ENCODE measurements at regions not wholly inside any gene's neighbourhood (a gene's known extent, or its start where the extent isn't known, plus 50 kb on each side); places are given as distances from the start of the nearest gene placed in this dataset.

DNA sequence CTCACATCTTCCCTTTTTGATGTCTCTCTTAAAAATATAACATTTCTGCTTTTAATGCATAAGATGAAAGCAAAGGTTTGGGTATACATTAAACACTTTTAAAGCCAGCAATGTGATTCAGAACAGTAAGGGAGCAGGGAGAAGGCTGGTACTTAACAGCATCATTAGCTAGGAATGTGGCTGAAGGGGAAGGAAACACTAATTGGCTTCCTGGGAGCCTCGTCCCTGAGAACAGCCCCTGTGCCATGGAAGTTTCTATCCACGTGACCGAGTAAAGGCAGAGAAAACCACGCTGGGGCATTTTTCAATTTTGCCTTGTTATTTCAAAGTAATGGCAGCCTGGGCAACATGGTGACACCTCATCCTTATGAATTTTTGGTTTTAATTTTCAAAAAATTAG lies 109.2 kb upstream of the GPC1 start:
- no peak overlapping the region for H3K9ac ChIP-seq (ENCODE audit: low read depth in 1 of 3, low read length in 3 of 3)
- H3K4me3 ChIP-seq (ENCODE audit: low read length in 3 of 3): no peak overlapping the region
- peaks cover 6 to 18% (median 16%) of the 10 kb centered on the region in 3 donors for H3K4me1 ChIP-seq (ENCODE audit: control insufficient read depth in 3 of 3, insufficient read depth in 3 of 3, low read length in 3 of 3)
- no peaks in the 10 kb centered on the region for H3K9me3 ChIP-seq (ENCODE audit: control insufficient read depth in 3 of 3, low read length in 3 of 3)
- H3K27me3 ChIP-seq (ENCODE audit: control insufficient read depth in 3 of 3, insufficient read depth in 3 of 3, low read length in 3 of 3): peaks cover 0 to 12% (median 0%) of the 10 kb centered on the region in 3 donors
- no peak overlapping the region for H3K27ac ChIP-seq (ENCODE audit: low read depth, low read length)
- no peaks in the 10 kb centered on the region for H3K36me3 ChIP-seq (ENCODE audit: control insufficient read depth in 3 of 3, insufficient read depth in 3 of 3, low read length in 3 of 3)

DNA sequence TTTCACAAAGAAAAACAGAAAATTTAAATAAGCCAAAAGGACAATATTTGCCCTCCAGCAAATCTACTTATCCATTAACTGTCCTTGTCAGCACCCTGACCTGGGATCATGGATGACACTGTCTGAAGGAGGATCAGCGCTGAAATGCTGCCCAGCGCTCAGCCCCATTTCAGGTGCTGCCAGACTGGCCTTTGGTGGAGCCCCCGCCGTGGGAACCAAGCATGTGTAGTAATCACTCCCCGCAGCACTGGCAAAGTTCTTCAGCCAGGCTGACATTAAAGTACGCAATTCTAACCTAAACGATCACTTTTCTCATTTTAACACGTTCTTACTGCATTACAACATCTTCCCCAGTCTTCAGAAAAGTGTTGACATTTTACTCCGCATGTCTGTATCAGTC lies 108.6 kb upstream of the GPC1 start:
- no peaks in the 10 kb centered on the region for H3K9me3 ChIP-seq (ENCODE audit: control insufficient read depth in 3 of 3, low read length in 3 of 3)
- H3K4me1 ChIP-seq (ENCODE audit: control insufficient read depth in 3 of 3, insufficient read depth in 3 of 3, low read length in 3 of 3): peaks cover 6 to 18% (median 16%) of the 10 kb centered on the region in 3 donors
- no peaks in the 10 kb centered on the region for H3K36me3 ChIP-seq (ENCODE audit: control insufficient read depth in 3 of 3, insufficient read depth in 3 of 3, low read length in 3 of 3)
- H3K27me3 ChIP-seq (ENCODE audit: control insufficient read depth in 3 of 3, insufficient read depth in 3 of 3, low read length in 3 of 3): peaks cover 0 to 12% (median 0%) of the 10 kb centered on the region in 3 donors
- no peak overlapping the region for H3K27ac ChIP-seq (ENCODE audit: low read depth, low read length)
- H3K9ac ChIP-seq (ENCODE audit: low read depth in 1 of 3, low read length in 3 of 3): no peak overlapping the region
- H3K4me3 ChIP-seq (ENCODE audit: low read length in 3 of 3): no peak overlapping the region

GRCh38 chr2:240327566-240327965 lies 107.9 kb upstream of the GPC1 start:
- Histone ChIP-seq H3K9me3 (ENCODE audit: control insufficient read depth in 3 of 3, low read length in 3 of 3) (no peaks in the 10 kb centered on the region), H3K4me1 (ENCODE audit: control insufficient read depth in 3 of 3, insufficient read depth in 3 of 3, low read length in 3 of 3) (peaks cover 6 to 16% (median 12%) of the 10 kb centered on the region in 3 donors), H3K36me3 (ENCODE audit: control insufficient read depth in 3 of 3, insufficient read depth in 3 of 3, low read length in 3 of 3) (no peaks in the 10 kb centered on the region), H3K27ac (ENCODE audit: low read depth, low read length) (no peak overlapping the region), H3K4me3 (ENCODE audit: low read length in 3 of 3) (no peak overlapping the region), H3K9ac (ENCODE audit: low read depth in 1 of 3, low read length in 3 of 3) (no peak overlapping the region), H3K27me3 (ENCODE audit: control insufficient read depth in 3 of 3, insufficient read depth in 3 of 3, low read length in 3 of 3) (peaks cover 0 to 12% (median 0%) of the 10 kb centered on the region in 3 donors)

GRCh38 chr2:240328526-240328925 lies 106.9 kb upstream of the GPC1 start:
- H3K4me1 ChIP-seq (ENCODE audit: control insufficient read depth in 3 of 3, insufficient read depth in 3 of 3, low read length in 3 of 3): peaks cover 6 to 15% (median 10%) of the 10 kb centered on the region in 3 donors
- H3K9ac ChIP-seq (ENCODE audit: low read depth in 1 of 3, low read length in 3 of 3): no peak overlapping the region
- H3K36me3 ChIP-seq (ENCODE audit: control insufficient read depth in 3 of 3, insufficient read depth in 3 of 3, low read length in 3 of 3): no peaks in the 10 kb centered on the region
- no peaks in the 10 kb centered on the region for H3K9me3 ChIP-seq (ENCODE audit: control insufficient read depth in 3 of 3, low read length in 3 of 3)
- H3K27ac ChIP-seq (ENCODE audit: low read depth, low read length): no peak overlapping the region
- no peak overlapping the region for H3K4me3 ChIP-seq (ENCODE audit: low read length in 3 of 3)
- H3K27me3 ChIP-seq (ENCODE audit: control insufficient read depth in 3 of 3, insufficient read depth in 3 of 3, low read length in 3 of 3): peaks cover 0 to 12% (median 0%) of the 10 kb centered on the region in 3 donors

DNA sequence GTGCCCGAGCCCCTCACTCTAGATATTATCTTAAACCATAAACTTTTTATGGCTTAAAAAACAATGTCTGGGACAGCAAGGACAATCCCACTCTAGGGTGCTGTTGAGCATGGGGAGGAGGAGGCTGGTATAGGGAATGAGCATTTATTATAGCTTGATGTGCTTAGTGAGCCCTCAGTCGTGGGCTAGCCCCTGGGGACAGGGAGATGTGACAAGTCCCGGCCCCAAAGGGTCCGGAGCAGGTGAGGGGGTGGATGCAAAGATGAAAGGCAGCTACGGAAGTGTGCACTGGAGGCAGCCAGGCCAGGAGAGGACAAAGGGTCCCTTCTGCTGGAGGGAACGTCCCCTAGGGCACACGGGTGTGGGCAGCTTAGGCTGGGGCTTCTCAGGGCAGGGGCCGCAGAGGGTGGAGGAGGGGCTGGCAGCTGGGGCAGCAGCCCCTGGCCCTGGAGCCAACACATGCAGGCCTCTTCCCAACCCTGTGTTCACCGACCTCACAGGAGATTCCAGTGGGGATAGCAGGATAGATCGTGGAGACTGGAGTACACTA lies 106.3 kb upstream of the GPC1 start:
- no peak overlapping the region for H3K9ac ChIP-seq (ENCODE audit: low read depth in 1 of 3, low read length in 3 of 3)
- no peaks in the 10 kb centered on the region for H3K36me3 ChIP-seq (ENCODE audit: control insufficient read depth in 3 of 3, insufficient read depth in 3 of 3, low read length in 3 of 3)
- peaks cover 0 to 12% (median 0%) of the 10 kb centered on the region in 3 donors for H3K27me3 ChIP-seq (ENCODE audit: control insufficient read depth in 3 of 3, insufficient read depth in 3 of 3, low read length in 3 of 3)
- H3K9me3 ChIP-seq (ENCODE audit: control insufficient read depth in 3 of 3, low read length in 3 of 3): no peaks in the 10 kb centered on the region
- no peak overlapping the region for H3K27ac ChIP-seq (ENCODE audit: low read depth, low read length)
- H3K4me1 ChIP-seq (ENCODE audit: control insufficient read depth in 3 of 3, insufficient read depth in 3 of 3, low read length in 3 of 3): peaks cover 6 to 19% (median 10%) of the 10 kb centered on the region in 3 donors
- no peak overlapping the region for H3K4me3 ChIP-seq (ENCODE audit: low read length in 3 of 3)

- H3K4me1 ChIP-seq (ENCODE audit: control insufficient read depth in 3 of 3, insufficient read depth in 3 of 3, low read length in 3 of 3): peaks cover 6 to 19% (median 10%) of the 10 kb centered on the region in 3 donors
- no peaks in the 10 kb centered on the region for H3K9me3 ChIP-seq (ENCODE audit: control insufficient read depth in 3 of 3, low read length in 3 of 3)
- H3K36me3 ChIP-seq (ENCODE audit: control insufficient read depth in 3 of 3, insufficient read depth in 3 of 3, low read length in 3 of 3): no peaks in the 10 kb centered on the region
- H3K27ac ChIP-seq (ENCODE audit: low read depth, low read length): no peak overlapping the region
- peaks cover 0 to 7% (median 0%) of the 10 kb centered on the region in 3 donors for H3K27me3 ChIP-seq (ENCODE audit: control insufficient read depth in 3 of 3, insufficient read depth in 3 of 3, low read length in 3 of 3)
- H3K4me3 ChIP-seq (ENCODE audit: low read length in 3 of 3): no peak overlapping the region
- H3K9ac ChIP-seq (ENCODE audit: low read depth in 1 of 3, low read length in 3 of 3): no peak overlapping the region
Observed at GRCh38 chr2:240329778-240330177, 105.7 kb upstream of the GPC1 start.

GRCh38 chr2:240333985-240334384 lies 101.5 kb upstream of the GPC1 start:
- H3K9me3 ChIP-seq (ENCODE audit: control insufficient read depth in 3 of 3, low read length in 3 of 3): no peaks in the 10 kb centered on the region
- no peak overlapping the region for H3K9ac ChIP-seq (ENCODE audit: low read depth in 1 of 3, low read length in 3 of 3)
- no peaks in the 10 kb centered on the region for H3K36me3 ChIP-seq (ENCODE audit: control insufficient read depth in 3 of 3, insufficient read depth in 3 of 3, low read length in 3 of 3)
- peaks cover 0 to 7% (median 0%) of the 10 kb centered on the region in 3 donors for H3K4me1 ChIP-seq (ENCODE audit: control insufficient read depth in 3 of 3, insufficient read depth in 3 of 3, low read length in 3 of 3)
- H3K27ac ChIP-seq (ENCODE audit: low read depth, low read length): no peak overlapping the region
- no peak overlapping the region for H3K4me3 ChIP-seq (ENCODE audit: low read length in 3 of 3)
- peaks cover 0 to 3% (median 0%) of the 10 kb centered on the region in 3 donors for H3K27me3 ChIP-seq (ENCODE audit: control insufficient read depth in 3 of 3, insufficient read depth in 3 of 3, low read length in 3 of 3)

GRCh38 chr2:240335061-240335460 lies 100.4 kb upstream of the GPC1 start:
- Histone ChIP-seq H3K36me3 (ENCODE audit: control insufficient read depth in 3 of 3, insufficient read depth in 3 of 3, low read length in 3 of 3) (no peaks in the 10 kb centered on the region), H3K4me1 (ENCODE audit: control insufficient read depth in 3 of 3, insufficient read depth in 3 of 3, low read length in 3 of 3) (peaks cover 0 to 7% (median 0%) of the 10 kb centered on the region in 3 donors), H3K9ac (ENCODE audit: low read depth in 1 of 3, low read length in 3 of 3) (no peak overlapping the region), H3K27me3 (ENCODE audit: control insufficient read depth in 3 of 3, insufficient read depth in 3 of 3, low read length in 3 of 3) (no peaks in the 10 kb centered on the region), H3K27ac (ENCODE audit: low read depth, low read length) (no peak overlapping the region), H3K4me3 (ENCODE audit: low read length in 3 of 3) (no peak overlapping the region), H3K9me3 (ENCODE audit: control insufficient read depth in 3 of 3, low read length in 3 of 3) (no peaks in the 10 kb centered on the region)

DNA sequence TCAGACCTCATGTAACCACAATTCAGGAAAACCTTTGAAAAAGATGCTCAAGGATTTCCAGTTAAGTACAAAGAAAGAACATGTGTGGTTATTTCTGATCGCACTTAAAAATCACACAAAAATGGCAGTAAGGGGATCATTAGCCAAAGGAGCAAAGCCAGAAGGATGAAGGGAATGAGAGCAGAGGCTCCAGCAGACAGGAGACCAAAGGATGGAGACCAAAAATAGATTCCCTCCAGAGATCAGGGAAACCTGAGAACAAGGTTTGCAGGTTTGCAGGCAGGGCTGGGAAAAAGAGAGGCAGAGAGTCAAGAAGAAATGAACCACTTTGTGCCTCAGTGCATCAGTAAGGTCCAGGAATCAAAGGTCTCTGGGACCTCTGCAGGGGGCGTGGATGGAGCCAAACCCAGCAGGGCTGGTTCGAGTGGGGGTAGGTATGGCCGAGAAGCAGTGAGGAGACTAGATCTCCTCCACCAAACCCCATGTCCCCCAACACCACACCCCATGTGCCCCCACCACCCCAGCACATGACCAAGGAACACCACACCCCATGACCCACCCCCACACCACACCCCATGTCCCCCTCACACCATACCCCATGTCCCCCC lies 98.5 kb upstream of the GPC1 start:
- Histone ChIP-seq H3K4me1 (ENCODE audit: control insufficient read depth in 3 of 3, insufficient read depth in 3 of 3, low read length in 3 of 3) (peaks cover 0 to 7% (median 0%) of the 10 kb centered on the region in 3 donors), H3K36me3 (ENCODE audit: control insufficient read depth in 3 of 3, insufficient read depth in 3 of 3, low read length in 3 of 3) (no peaks in the 10 kb centered on the region), H3K9me3 (ENCODE audit: control insufficient read depth in 3 of 3, low read length in 3 of 3) (no peaks in the 10 kb centered on the region), H3K4me3 (ENCODE audit: low read length in 3 of 3) (no peak overlapping the region), H3K27me3 (ENCODE audit: control insufficient read depth in 3 of 3, insufficient read depth in 3 of 3, low read length in 3 of 3) (no peaks in the 10 kb centered on the region), H3K9ac (ENCODE audit: low read depth in 1 of 3, low read length in 3 of 3) (no peak overlapping the region), H3K27ac (ENCODE audit: low read depth, low read length) (no peak overlapping the region)

DNA sequence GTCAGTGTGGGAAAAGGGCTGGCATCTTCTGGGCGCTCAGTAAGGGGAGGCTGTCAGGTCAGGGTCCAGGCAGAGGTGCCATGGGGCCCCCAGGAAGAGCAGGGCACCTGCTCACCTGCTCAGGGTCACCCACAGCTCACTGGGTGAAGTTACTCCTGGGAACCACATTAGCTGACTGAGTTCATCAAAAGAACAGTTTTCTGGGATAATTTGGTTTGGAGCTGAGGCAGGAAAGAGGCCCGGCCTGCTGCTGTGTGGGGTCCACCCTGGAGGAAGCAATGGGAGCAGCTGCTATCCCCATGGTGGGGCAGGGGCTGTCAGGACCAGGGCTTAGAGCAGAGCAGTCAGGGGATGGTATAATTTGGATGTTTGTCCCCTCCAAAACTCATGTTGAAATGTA lies 97.2 kb upstream of the GPC1 start:
- H3K4me1 ChIP-seq (ENCODE audit: control insufficient read depth in 3 of 3, insufficient read depth in 3 of 3, low read length in 3 of 3): peaks cover 0 to 7% (median 0%) of the 10 kb centered on the region in 3 donors
- no peak overlapping the region for H3K4me3 ChIP-seq (ENCODE audit: low read length in 3 of 3)
- no peak overlapping the region for H3K9ac ChIP-seq (ENCODE audit: low read depth in 1 of 3, low read length in 3 of 3)
- H3K36me3 ChIP-seq (ENCODE audit: control insufficient read depth in 3 of 3, insufficient read depth in 3 of 3, low read length in 3 of 3): no peaks in the 10 kb centered on the region
- H3K27me3 ChIP-seq (ENCODE audit: control insufficient read depth in 3 of 3, insufficient read depth in 3 of 3, low read length in 3 of 3): no peaks in the 10 kb centered on the region
- no peak overlapping the region for H3K27ac ChIP-seq (ENCODE audit: low read depth, low read length)
- H3K9me3 ChIP-seq (ENCODE audit: control insufficient read depth in 3 of 3, low read length in 3 of 3): no peaks in the 10 kb centered on the region
